GM12864 (cell line): ENCODE measurements at regions not wholly inside any gene's neighbourhood (a gene's known extent, or its start where the extent isn't known, plus 50 kb on each side); places are given as distances from the start of the nearest gene placed in this dataset.

Experiments used
- DNase-seq: peaks from one replicate; pipeline ENCODE4 v3.0.0-alpha.2; 2011; ENCODE audit warnings: low read depth
- H3K4me3 ChIP-seq: 2 replicates; pipeline ENCODE4 v1.5.1; 2011; ENCODE audit warnings: mild to moderate bottlenecking, low read depth, low read length, control low read depth
- TF ChIP-seq, protein P1 (sequence below): IDR thresholded peaks from 2 replicates; pipeline ENCODE4 v1.5.1; 2011; ENCODE audit warnings: low read depth, mild to moderate bottlenecking, moderate library complexity, low read length, control low read depth, inconsistent platforms; ENCODE audit errors: missing control alignments

DNA sequence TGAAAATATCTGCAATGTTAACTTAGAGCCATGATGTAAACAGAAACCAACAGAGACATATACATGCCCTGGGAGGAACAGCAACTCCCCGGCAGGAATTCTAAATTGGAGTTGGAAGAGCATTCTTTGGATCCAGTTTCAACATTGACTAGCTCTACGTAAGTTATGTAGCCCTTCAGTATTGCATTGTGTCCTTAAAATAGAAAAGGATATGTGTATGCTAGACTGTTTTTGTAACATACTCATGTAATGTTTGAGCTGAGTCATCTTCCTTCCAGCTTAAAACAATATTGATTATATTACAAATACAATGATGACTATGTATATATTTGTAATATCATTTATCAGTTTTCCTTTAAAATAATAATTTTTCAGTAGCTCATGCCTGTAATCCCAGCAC is 1422.2 kb upstream of the PCDH20 start:
- H3K4me3 ChIP-seq = no peak overlapping the region
- TF ChIP-seq, protein P1, sequence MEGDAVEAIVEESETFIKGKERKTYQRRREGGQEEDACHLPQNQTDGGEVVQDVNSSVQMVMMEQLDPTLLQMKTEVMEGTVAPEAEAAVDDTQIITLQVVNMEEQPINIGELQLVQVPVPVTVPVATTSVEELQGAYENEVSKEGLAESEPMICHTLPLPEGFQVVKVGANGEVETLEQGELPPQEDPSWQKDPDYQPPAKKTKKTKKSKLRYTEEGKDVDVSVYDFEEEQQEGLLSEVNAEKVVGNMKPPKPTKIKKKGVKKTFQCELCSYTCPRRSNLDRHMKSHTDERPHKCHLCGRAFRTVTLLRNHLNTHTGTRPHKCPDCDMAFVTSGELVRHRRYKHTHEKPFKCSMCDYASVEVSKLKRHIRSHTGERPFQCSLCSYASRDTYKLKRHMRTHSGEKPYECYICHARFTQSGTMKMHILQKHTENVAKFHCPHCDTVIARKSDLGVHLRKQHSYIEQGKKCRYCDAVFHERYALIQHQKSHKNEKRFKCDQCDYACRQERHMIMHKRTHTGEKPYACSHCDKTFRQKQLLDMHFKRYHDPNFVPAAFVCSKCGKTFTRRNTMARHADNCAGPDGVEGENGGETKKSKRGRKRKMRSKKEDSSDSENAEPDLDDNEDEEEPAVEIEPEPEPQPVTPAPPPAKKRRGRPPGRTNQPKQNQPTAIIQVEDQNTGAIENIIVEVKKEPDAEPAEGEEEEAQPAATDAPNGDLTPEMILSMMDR = no peak
- DNase-seq = no peak

DNA sequence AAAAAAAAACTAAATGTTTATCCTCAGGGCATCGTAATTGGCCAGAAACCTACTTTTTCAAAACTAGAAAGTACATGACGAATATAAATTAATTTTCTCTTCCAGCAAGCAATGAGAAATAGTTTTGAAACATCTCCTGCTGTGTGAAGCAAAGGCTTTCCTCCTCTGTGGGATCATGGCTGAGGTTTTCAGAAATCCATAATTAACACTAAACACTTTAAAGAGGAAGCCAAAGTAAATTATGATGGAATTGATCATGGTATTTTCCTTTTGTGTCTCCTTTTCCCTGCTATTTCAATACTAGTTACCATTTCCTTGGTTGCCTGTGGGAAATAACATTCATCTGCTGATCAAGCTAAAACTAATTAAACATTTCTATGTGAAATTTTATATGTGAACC is 1413.8 kb upstream of the PCDH20 start:
- H3K4me3 ChIP-seq = no peak overlapping the region
- DNase-seq = no peak

DNA sequence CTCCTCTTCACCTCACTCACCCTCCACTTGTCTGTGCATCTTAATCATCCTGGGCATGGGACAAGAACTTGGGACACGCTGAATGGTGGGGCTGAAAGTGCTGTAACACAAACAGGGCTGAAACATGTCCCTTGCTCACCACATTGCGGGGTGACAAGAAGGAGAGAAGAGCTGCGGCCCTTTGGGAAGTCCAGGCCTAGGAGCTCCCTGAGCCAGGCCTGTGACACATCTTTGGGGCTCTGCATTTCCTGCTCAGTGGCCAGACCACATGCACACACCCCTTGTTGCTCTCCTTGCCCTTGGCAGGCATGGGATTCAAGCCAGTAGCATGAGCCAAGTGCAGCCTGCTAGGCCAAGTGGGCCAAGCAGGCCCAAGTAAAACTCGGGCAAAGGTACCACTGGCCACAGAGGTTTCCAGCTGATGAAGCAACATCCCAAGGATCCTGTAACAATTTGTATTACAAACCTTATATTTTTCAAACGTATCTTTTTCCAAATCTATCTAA is 1384.3 kb upstream of the PCDH20 start:
- H3K4me3 ChIP-seq = no peak overlapping the region
- no peak for DNase-seq
- TF ChIP-seq, protein P1 = no peak

More for the DNA sequence above, 1413.8 kb upstream of the PCDH20 start:
- TF ChIP-seq, protein P1 = no peak

DNA sequence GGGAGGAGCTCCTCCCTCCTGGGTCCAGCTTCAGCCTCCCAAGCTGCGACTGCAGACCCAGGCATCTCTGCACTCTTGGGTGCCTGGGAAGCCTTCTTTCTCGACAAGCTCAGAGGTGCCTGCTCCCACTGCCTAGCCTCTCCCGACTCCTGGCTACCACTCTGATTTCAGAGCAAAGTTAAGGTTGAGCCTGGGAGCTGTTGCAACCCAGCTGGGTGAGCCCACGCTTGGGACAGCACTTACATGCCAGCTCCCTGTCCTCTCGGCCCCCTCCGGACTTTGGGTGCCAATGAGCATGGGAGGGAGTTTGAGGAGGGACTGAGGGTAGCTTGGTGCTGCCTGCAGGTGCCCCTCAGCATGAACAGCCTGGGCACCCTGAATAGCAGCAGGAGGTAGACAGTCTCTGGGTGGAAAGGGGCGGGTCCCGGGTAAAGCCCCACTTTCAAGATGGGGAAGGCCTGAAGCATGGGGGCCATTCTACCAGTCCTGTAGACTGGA is 1383.4 kb upstream of the PCDH20 start:
- DNase-seq = no peak
- TF ChIP-seq, protein P1 = no peak
- no peak overlapping the region for H3K4me3 ChIP-seq

DNA sequence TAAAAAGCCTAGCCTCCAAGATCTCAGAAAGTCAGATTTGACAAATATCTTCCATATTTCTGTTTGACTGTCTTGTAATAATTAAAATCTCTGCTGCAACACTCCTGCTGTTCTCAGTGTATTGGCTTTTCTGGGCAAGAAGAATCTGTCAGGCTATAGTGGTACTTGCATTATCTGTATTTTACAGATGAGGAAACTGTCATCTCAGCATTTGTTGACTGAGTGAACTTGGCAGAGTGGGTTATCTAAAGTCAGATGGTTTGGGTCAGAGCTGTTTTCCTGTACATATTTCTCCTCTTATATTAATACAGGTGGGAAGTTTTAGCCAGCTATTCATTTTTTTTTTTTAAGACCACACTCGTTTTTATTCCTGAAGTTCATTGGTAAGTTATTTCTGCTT is 1378.2 kb upstream of the PCDH20 start:
- DNase-seq = no peak
- H3K4me3 ChIP-seq = no peak overlapping the region
- TF ChIP-seq, protein P1 = no peak

DNA sequence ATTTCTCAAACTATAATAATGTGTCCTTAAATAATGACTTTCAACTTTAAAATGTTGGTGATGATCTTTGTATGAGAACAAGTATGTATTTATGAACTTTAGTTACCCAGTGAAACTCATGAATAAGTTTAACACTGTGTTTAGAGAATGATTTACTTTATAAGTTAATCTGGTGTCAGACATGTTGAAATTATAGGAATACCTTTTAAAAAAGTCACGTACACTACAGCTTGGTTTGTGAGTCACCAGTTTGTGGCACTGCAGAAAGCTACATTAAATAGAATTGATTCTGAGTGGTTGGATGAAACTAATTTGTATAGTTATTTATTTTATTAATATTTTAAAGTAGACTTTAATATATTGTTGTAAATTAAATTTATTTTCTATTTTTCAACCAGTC is 1366.2 kb upstream of the PCDH20 start:
- no peak for DNase-seq
- H3K4me3 ChIP-seq = no peak overlapping the region
- TF ChIP-seq, protein P1 = no peak

DNA sequence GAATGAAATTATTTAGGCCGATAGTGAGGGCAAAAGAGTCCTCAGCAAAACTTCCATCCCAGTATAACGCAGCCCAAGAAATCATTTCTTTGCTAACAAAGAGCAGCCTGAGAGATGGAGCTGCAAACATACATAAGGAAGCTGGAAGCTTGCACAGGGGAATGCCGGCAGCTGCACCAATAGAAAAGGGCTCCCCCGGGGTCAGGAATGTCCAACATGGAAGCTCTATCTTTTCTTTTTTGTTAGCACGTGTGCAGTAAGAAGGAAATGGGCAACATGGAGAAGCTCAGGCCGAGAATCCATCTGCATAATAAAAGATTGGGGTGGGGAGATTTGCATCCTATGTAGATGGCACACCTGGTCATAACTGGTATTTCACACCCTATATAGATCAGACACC is 1363.5 kb upstream of the PCDH20 start:
- TF ChIP-seq, protein P1 = no peak
- DNase-seq = no peak
- H3K4me3 ChIP-seq = no peak overlapping the region
